ENCODE measurements at regions not wholly inside any gene's neighbourhood (a gene's known extent, or its start where the extent isn't known, plus 50 kb on each side); places are given as distances from the start of the nearest gene placed in this dataset.

DNA sequence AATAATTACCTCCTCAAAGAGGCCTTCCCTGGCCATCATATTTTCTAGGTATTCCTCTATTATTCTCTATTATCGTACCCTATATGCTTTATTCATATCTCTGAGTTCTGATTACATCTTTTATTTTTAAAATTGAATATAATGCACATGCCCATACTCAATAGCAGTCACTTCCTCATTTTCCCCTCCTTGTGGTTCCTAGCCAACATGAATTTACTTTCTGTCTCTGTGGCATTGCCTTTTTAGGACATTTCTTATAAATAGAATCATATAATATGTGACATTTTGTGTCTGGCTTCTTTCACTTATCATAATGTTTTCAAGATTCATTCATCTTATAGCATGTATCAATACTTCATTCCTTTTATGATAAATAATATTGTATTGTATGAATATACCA lies 74.4 kb upstream of the TRHDE start:
- H3K27ac ChIP-seq (ENCODE audit: low read depth, low read length, poor library complexity, severe bottlenecking), result no peak overlapping the region
- no peak overlapping the region for H2AFZ ChIP-seq (ENCODE audit: low read length)
- no peak overlapping the region for H3K4me3 ChIP-seq (ENCODE audit: low read depth, low read length, poor library complexity, severe bottlenecking)
- no peaks in the 10 kb centered on the region for H3K27me3 ChIP-seq (ENCODE audit: insufficient read depth, low read length)
- H3K36me3 ChIP-seq (ENCODE audit: insufficient read depth, low read length), result no peaks in the 10 kb centered on the region
- no peak for TF ChIP-seq EZH2 (IDR thresholded peaks at IDR 0.05; ENCODE audit: borderline replicate concordance, low read length)
- TF ChIP-seq, protein P1, sequence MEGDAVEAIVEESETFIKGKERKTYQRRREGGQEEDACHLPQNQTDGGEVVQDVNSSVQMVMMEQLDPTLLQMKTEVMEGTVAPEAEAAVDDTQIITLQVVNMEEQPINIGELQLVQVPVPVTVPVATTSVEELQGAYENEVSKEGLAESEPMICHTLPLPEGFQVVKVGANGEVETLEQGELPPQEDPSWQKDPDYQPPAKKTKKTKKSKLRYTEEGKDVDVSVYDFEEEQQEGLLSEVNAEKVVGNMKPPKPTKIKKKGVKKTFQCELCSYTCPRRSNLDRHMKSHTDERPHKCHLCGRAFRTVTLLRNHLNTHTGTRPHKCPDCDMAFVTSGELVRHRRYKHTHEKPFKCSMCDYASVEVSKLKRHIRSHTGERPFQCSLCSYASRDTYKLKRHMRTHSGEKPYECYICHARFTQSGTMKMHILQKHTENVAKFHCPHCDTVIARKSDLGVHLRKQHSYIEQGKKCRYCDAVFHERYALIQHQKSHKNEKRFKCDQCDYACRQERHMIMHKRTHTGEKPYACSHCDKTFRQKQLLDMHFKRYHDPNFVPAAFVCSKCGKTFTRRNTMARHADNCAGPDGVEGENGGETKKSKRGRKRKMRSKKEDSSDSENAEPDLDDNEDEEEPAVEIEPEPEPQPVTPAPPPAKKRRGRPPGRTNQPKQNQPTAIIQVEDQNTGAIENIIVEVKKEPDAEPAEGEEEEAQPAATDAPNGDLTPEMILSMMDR (IDR thresholded peaks at IDR 0.05; ENCODE audit: low read length), result no peak
- no peaks in the 10 kb centered on the region for H4K20me1 ChIP-seq (ENCODE audit: insufficient read depth, low read length)
- no peaks in the 10 kb centered on the region for H3K9me2 ChIP-seq (ENCODE audit: low read depth, low read length)
- H3K9me3 ChIP-seq (ENCODE audit: low read length), result no peaks in the 10 kb centered on the region
- H3K9ac ChIP-seq (ENCODE audit: low read length), result no peak overlapping the region
- no peaks in the 10 kb centered on the region for H3K4me1 ChIP-seq (ENCODE audit: insufficient read depth, low read length, severe bottlenecking)
- no peaks in the 10 kb centered on the region for H3F3A ChIP-seq (ENCODE audit: insufficient read depth, low read length)
- H3K79me2 ChIP-seq (ENCODE audit: insufficient read depth, low read length), result no peaks in the 10 kb centered on the region
- no peak overlapping the region for H3K4me2 ChIP-seq (ENCODE audit: low read length)

DNA sequence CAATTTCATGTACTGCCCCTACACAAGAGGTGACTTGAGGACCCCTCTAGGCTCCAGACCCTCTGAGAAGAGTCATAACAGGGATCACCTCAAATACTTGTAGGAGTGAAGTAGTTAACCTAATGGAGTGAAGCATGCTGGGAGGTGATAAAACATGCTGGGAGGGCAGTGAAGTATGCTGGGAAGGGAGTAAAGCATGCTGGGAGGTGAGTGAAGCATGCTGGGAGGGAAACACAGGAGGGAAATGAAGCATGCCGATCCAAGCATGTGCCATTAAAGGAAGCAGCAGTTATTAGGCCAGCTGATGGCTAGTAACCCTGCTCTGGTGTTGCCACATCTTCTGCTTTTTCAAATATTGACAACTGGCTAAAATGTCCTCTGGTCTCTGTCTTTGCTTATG lies 70.7 kb upstream of the TRHDE start:
- H3K36me3 ChIP-seq (ENCODE audit: insufficient read depth, low read length), result no peaks in the 10 kb centered on the region
- H3K4me3 ChIP-seq (ENCODE audit: low read depth, low read length, poor library complexity, severe bottlenecking), result no peak overlapping the region
- no peaks in the 10 kb centered on the region for H3F3A ChIP-seq (ENCODE audit: insufficient read depth, low read length)
- no peaks in the 10 kb centered on the region for H3K9me2 ChIP-seq (ENCODE audit: low read depth, low read length)
- H3K79me2 ChIP-seq (ENCODE audit: insufficient read depth, low read length), result no peaks in the 10 kb centered on the region
- no peak overlapping the region for H3K9ac ChIP-seq (ENCODE audit: low read length)
- H3K4me2 ChIP-seq (ENCODE audit: low read length), result no peak overlapping the region
- no peaks in the 10 kb centered on the region for H4K20me1 ChIP-seq (ENCODE audit: insufficient read depth, low read length)
- no peaks in the 10 kb centered on the region for H3K9me3 ChIP-seq (ENCODE audit: low read length)
- no peak overlapping the region for H2AFZ ChIP-seq (ENCODE audit: low read length)
- no peaks in the 10 kb centered on the region for H3K27me3 ChIP-seq (ENCODE audit: insufficient read depth, low read length)
- no peaks in the 10 kb centered on the region for H3K4me1 ChIP-seq (ENCODE audit: insufficient read depth, low read length, severe bottlenecking)
- no peak for TF ChIP-seq EZH2 (IDR thresholded peaks at IDR 0.05; ENCODE audit: borderline replicate concordance, low read length)
- TF ChIP-seq, protein P1 (IDR thresholded peaks at IDR 0.05; ENCODE audit: low read length), result no peak
- H3K27ac ChIP-seq (ENCODE audit: low read depth, low read length, poor library complexity, severe bottlenecking), result no peak overlapping the region

DNA sequence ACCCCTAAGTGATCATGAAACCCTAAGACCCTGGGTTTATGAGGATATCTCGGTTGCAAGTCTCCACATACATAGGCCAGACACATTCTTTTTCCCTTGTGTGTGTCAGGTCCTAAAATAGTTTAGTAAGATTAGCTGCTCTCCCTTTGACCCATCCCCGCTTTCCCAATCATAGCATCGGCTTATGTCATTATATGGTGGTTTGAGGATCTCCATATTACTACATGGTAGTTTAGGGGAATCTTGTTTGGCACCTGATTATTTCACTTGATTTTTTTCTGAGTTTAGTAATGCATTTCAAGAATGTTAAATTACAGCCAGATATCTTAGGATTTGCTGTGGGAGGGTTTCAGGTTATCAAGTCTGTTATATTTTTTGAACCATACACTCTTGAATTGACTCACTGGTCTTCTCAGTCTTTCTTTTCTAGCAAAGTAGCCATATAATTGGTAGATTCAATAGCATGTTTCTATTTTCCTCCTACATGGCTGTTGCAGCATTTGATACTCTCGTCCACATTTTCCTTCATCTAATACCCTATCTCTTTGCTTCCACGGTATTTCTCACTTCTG lies 68.3 kb upstream of the TRHDE start:
- Histone ChIP-seq H3K9me3 (ENCODE audit: low read length) (no peaks in the 10 kb centered on the region), H3K9me2 (ENCODE audit: low read depth, low read length) (no peaks in the 10 kb centered on the region), H3K4me1 (ENCODE audit: insufficient read depth, low read length, severe bottlenecking) (no peaks in the 10 kb centered on the region), H4K20me1 (ENCODE audit: insufficient read depth, low read length) (no peaks in the 10 kb centered on the region), H3K36me3 (ENCODE audit: insufficient read depth, low read length) (no peaks in the 10 kb centered on the region), H3K9ac (ENCODE audit: low read length) (no peak overlapping the region), H3K79me2 (ENCODE audit: insufficient read depth, low read length) (no peaks in the 10 kb centered on the region), H3K4me2 (ENCODE audit: low read length) (no peak overlapping the region), H3K27me3 (ENCODE audit: insufficient read depth, low read length) (no peaks in the 10 kb centered on the region), H3K27ac (ENCODE audit: low read depth, low read length, poor library complexity, severe bottlenecking) (no peak overlapping the region), H2AFZ (ENCODE audit: low read length) (no peak overlapping the region), H3F3A (ENCODE audit: insufficient read depth, low read length) (no peaks in the 10 kb centered on the region), H3K4me3 (ENCODE audit: low read depth, low read length, poor library complexity, severe bottlenecking) (no peak overlapping the region)
- no peak for TF ChIP-seq EZH2 (IDR thresholded peaks at IDR 0.05; ENCODE audit: borderline replicate concordance, low read length)
- TF ChIP-seq, protein P1 (IDR thresholded peaks at IDR 0.05; ENCODE audit: low read length), result no peak

Data from OCI-LY1 (cell line).